Astrocyte (in vitro differentiated cells and primary cell): ENCODE measurements at regions not wholly inside any gene's neighbourhood (a gene's known extent, or its start where the extent isn't known, plus 50 kb on each side); places are given as distances from the start of the nearest gene placed in this dataset.

Experiments used
- DNase-seq: peaks from one replicate; pipeline ENCODE4 v3.0.0-alpha.2; 2010; ENCODE audit warnings: low read depth
- FAIRE-seq: peaks from 2 replicates; lab custom pipeline; 2011; peaks lifted over from hg19 to GRCh38; lab: Jason Lieb, UNC
- H2AFZ ChIP-seq: 2 replicates; pipeline ENCODE4 v1.6.0; 2012; ENCODE audit warnings: low read depth, low read length, inconsistent platforms
- H3K27ac ChIP-seq: 2 replicates; pipeline ENCODE4 v1.5.1; 2011; ENCODE audit warnings: low read depth, low read length, inconsistent platforms
- H3K27me3 ChIP-seq: 2 replicates; pipeline ENCODE4 v1.6.0; 2011; ENCODE audit warnings: low read length, inconsistent platforms; ENCODE audit not compliant: insufficient read depth
- H3K36me3 ChIP-seq: 2 replicates; pipeline ENCODE4 v1.5.1; 2011; ENCODE audit warnings: low read length, inconsistent platforms; ENCODE audit not compliant: insufficient read depth
- H3K4me1 ChIP-seq: 2 replicates; pipeline ENCODE4 v1.5.1; 2011; ENCODE audit warnings: low read length, inconsistent platforms; ENCODE audit not compliant: insufficient read depth
- H3K4me2 ChIP-seq: 2 replicates; pipeline ENCODE4 v1.6.0; 2012; ENCODE audit warnings: low read length, inconsistent platforms
- H3K4me3 ChIP-seq: 2 replicates; pipeline ENCODE4 v1.5.1; 2011; ENCODE audit warnings: low read depth, mild to moderate bottlenecking, low read length, inconsistent platforms; ENCODE audit not compliant: insufficient read depth
- H3K79me2 ChIP-seq: 2 replicates; pipeline ENCODE4 v1.6.0; 2012; ENCODE audit warnings: mild to moderate bottlenecking, low read length, inconsistent platforms; ENCODE audit not compliant: insufficient read depth
- H3K9ac ChIP-seq: 2 replicates; pipeline ENCODE4 v1.6.0; 2012; ENCODE audit warnings: mild to moderate bottlenecking, low read length, inconsistent platforms
- H3K9me3 ChIP-seq: 2 replicates; pipeline ENCODE4 v1.5.1; 2012; ENCODE audit warnings: low read depth, mild to moderate bottlenecking, low read length, inconsistent platforms; ENCODE audit not compliant: insufficient read depth
- H4K20me1 ChIP-seq: 2 replicates; pipeline ENCODE4 v1.6.0; 2012; ENCODE audit warnings: low read length, inconsistent platforms; ENCODE audit not compliant: insufficient read depth
- H3K27ac Mint-ChIP-seq: one replicate; pipeline ENCODE4 v1.8.0; 2021; ENCODE audit warnings: mild to moderate bottlenecking, mixed read lengths; ENCODE audit not compliant: unreplicated experiment
- H3K27me3 Mint-ChIP-seq: one replicate; pipeline ENCODE4 v1.8.0; 2021; ENCODE audit warnings: low read depth, mixed read lengths; ENCODE audit not compliant: unreplicated experiment
- H3K36me3 Mint-ChIP-seq: one replicate; pipeline ENCODE4 v1.8.0; 2021; ENCODE audit warnings: low read depth, mixed read lengths; ENCODE audit not compliant: unreplicated experiment
- H3K4me1 Mint-ChIP-seq: one replicate; pipeline ENCODE4 v1.8.0; 2021; ENCODE audit warnings: low read depth, mixed read lengths; ENCODE audit not compliant: unreplicated experiment
- H3K4me3 Mint-ChIP-seq: one replicate; pipeline ENCODE4 v1.8.0; 2021; ENCODE audit warnings: mild to moderate bottlenecking, moderate library complexity, mixed read lengths; ENCODE audit not compliant: unreplicated experiment
- H3K9me3 Mint-ChIP-seq: one replicate; pipeline ENCODE4 v1.8.0; 2021; ENCODE audit warnings: mild to moderate bottlenecking, mixed read lengths; ENCODE audit not compliant: unreplicated experiment
- CTCF ChIP-seq: IDR thresholded peaks from 2 replicates; pipeline ENCODE4 v1.5.1; 2011; ENCODE audit warnings: low read depth, mild to moderate bottlenecking, inconsistent platforms, low read length, moderate library complexity; ENCODE audit not compliant: insufficient read depth
- EZH2 ChIP-seq: IDR thresholded peaks from 2 replicates; pipeline ENCODE4 v1.6.1; 2012; ENCODE audit warnings: mild to moderate bottlenecking, low read length, inconsistent platforms; ENCODE audit not compliant: insufficient read depth

GRCh38 chr4:83738895-83739294 is 203.0 kb downstream of the GPAT3 start:
- Mint-ChIP-seq H3K9me3 (no peaks in the 10 kb centered on the region), H3K36me3 (no peaks in the 10 kb centered on the region), H3K4me3 (no peak overlapping the region), H3K4me1 (no peaks in the 10 kb centered on the region), H3K27ac (no peak overlapping the region), H3K27me3 (no peaks in the 10 kb centered on the region)
- H3K9ac ChIP-seq = no peak overlapping the region
- no peak overlapping the region for H3K4me2 ChIP-seq
- H2AFZ ChIP-seq = no peak overlapping the region
- H3K9me3 ChIP-seq = no peaks in the 10 kb centered on the region
- H3K4me1 ChIP-seq = no peaks in the 10 kb centered on the region
- no peaks in the 10 kb centered on the region for H3K27me3 ChIP-seq
- H3K27ac ChIP-seq = no peak overlapping the region
- TF ChIP-seq EZH2 (no peak), CTCF (no peak)
- H3K4me3 ChIP-seq = no peak overlapping the region
- no peaks in the 10 kb centered on the region for H4K20me1 ChIP-seq
- no peaks in the 10 kb centered on the region for H3K36me3 ChIP-seq
- DNase-seq (no peak), FAIRE-seq (no peak)
- no peaks in the 10 kb centered on the region for H3K79me2 ChIP-seq

GRCh38 chr4:83734576-83734975 is 198.7 kb downstream of the GPAT3 start:
- no peak overlapping the region for H2AFZ ChIP-seq
- no peaks in the 10 kb centered on the region for H3K4me1 Mint-ChIP-seq
- H4K20me1 ChIP-seq = no peaks in the 10 kb centered on the region
- H3K4me2 ChIP-seq = no peak overlapping the region
- H3K36me3 Mint-ChIP-seq = no peaks in the 10 kb centered on the region
- H3K27ac ChIP-seq = no peak overlapping the region
- H3K27me3 Mint-ChIP-seq = no peaks in the 10 kb centered on the region
- DNase-seq (no peak), FAIRE-seq (no peak)
- H3K36me3 ChIP-seq = no peaks in the 10 kb centered on the region
- H3K27ac Mint-ChIP-seq = no peak overlapping the region
- no peaks in the 10 kb centered on the region for H3K9me3 ChIP-seq
- no peak overlapping the region for H3K9ac ChIP-seq
- peaks cover 6% of the 10 kb centered on the region for H3K9me3 Mint-ChIP-seq
- H3K4me3 Mint-ChIP-seq = no peak overlapping the region
- TF ChIP-seq CTCF (no peak), EZH2 (no peak)
- H3K27me3 ChIP-seq = no peaks in the 10 kb centered on the region
- no peaks in the 10 kb centered on the region for H3K79me2 ChIP-seq
- no peak overlapping the region for H3K4me3 ChIP-seq
- H3K4me1 ChIP-seq = no peaks in the 10 kb centered on the region

- no peak for DNase-seq
- TF ChIP-seq CTCF (no peak), EZH2 (no peak)
- Mint-ChIP-seq H3K27me3 (peaks cover 3% of the 10 kb centered on the region), H3K4me1 (no peaks in the 10 kb centered on the region), H3K36me3 (no peaks in the 10 kb centered on the region), H3K9me3 (peaks cover 6% of the 10 kb centered on the region), H3K4me3 (no peak overlapping the region), H3K27ac (no peak overlapping the region)
- Histone ChIP-seq H4K20me1 (no peaks in the 10 kb centered on the region), H3K9ac (no peak overlapping the region), H3K9me3 (no peaks in the 10 kb centered on the region), H2AFZ (no peak overlapping the region), H3K36me3 (no peaks in the 10 kb centered on the region), H3K79me2 (no peaks in the 10 kb centered on the region), H3K27ac (no peak overlapping the region), H3K4me1 (no peaks in the 10 kb centered on the region), H3K4me3 (no peak overlapping the region), H3K27me3 (no peaks in the 10 kb centered on the region), H3K4me2 (no peak overlapping the region)
- FAIRE-seq = no peak
These were observed 196.3 kb downstream of the GPAT3 start for GRCh38 chr4:83732114-83732635.
